ENCODE measurements at regions not wholly inside any gene's neighbourhood (a gene's known extent, or its start where the extent isn't known, plus 50 kb on each side); places are given as distances from the start of the nearest gene placed in this dataset.

GRCh38 chr9:87086221-87086818 is 139.0 kb upstream of the GAS1 start:
- no peak for DNase-seq

GRCh38 chr9:87087197-87087596 is 139.9 kb upstream of the GAS1 start:
- DNase-seq = no peak

GRCh38 chr9:87088192-87088591 is 140.9 kb upstream of the GAS1 start:
- DNase-seq = no peak

- no peak for DNase-seq
Observed at GRCh38 chr9:87088621-87089365, 141.5 kb upstream of the GAS1 start.

- DNase-seq = no peak
Observed at GRCh38 chr9:87089506-87089905, 142.2 kb upstream of the GAS1 start.

GRCh38 chr9:87089929-87090328 is 142.6 kb upstream of the GAS1 start:
- DNase-seq = no peak

GRCh38 chr9:87093777-87094176 is 146.5 kb upstream of the GAS1 start:
- no peak for DNase-seq

- no peak for DNase-seq
Observed at GRCh38 chr9:87095951-87096350, 148.6 kb upstream of the GAS1 start.

GRCh38 chr9:87096506-87096905 is 149.2 kb upstream of the GAS1 start:
- no peak for DNase-seq

GRCh38 chr9:87097238-87097637 is 149.9 kb upstream of the GAS1 start:
- no peak for DNase-seq

- no peak for DNase-seq
Observed at GRCh38 chr9:87099407-87099806, 152.1 kb upstream of the GAS1 start.

- no peak for DNase-seq
Observed at GRCh38 chr9:87100001-87100400, 152.7 kb upstream of the GAS1 start.

GRCh38 chr9:87102126-87102525 is 154.8 kb upstream of the GAS1 start:
- DNase-seq = no peak

- DNase-seq = no peak
Observed at GRCh38 chr9:87107072-87107471, 159.8 kb upstream of the GAS1 start.

- DNase-seq = no peak
Observed at GRCh38 chr9:87108661-87109060, 161.4 kb upstream of the GAS1 start.

GRCh38 chr9:87109231-87109631 is 161.9 kb upstream of the GAS1 start:
- DNase-seq = no peak

GRCh38 chr9:87109851-87110250 is 162.5 kb upstream of the GAS1 start:
- DNase-seq = no peak

- no peak for DNase-seq
Observed at GRCh38 chr9:87111010-87111409, 163.7 kb upstream of the GAS1 start.

- DNase-seq = no peak
Observed at GRCh38 chr9:87112656-87113055, 165.3 kb upstream of the GAS1 start.

GRCh38 chr9:87113874-87114273 is 166.6 kb upstream of the GAS1 start:
- no peak for DNase-seq

- DNase-seq = no peak
Observed at GRCh38 chr9:87115785-87116184, 168.5 kb upstream of the GAS1 start.

- DNase-seq = no peak
Observed at GRCh38 chr9:87116492-87116891, 169.2 kb upstream of the GAS1 start.

- DNase-seq = no peak
Observed at GRCh38 chr9:87118594-87118993, 171.3 kb upstream of the GAS1 start.

GRCh38 chr9:87119328-87119881 is 172.1 kb upstream of the GAS1 start:
- DNase-seq = peak; percentile 34

- DNase-seq = no peak
Observed at GRCh38 chr9:87120610-87121009, 173.3 kb upstream of the GAS1 start.

Measured in DMS 273 treated with DMSO at 0.1 percent for 48 hours (cell line).